ENCODE measurements at regions not wholly inside any gene's neighbourhood (a gene's known extent, or its start where the extent isn't known, plus 50 kb on each side); places are given as distances from the start of the nearest gene placed in this dataset.

DNA sequence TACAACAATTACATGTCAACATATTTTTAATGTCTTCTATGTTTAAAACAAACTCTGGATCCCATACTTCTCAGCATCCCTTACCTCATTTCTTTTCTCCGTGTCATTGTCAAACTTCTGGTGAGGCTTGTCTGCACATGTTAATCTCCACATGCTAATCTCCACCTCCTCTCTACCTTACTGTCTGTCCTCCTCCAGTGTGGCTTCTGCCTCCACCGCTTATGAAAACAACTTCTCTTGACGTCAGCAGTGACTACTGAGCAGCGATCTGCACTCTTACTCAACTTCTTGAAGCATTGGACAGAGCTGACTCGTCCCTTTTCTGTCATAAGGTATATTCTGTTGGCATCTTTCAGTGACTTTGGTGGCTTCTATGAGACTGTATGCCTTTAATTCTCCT is 338.2 kb upstream of the THRB start:
- TF ChIP-seq, protein P1, sequence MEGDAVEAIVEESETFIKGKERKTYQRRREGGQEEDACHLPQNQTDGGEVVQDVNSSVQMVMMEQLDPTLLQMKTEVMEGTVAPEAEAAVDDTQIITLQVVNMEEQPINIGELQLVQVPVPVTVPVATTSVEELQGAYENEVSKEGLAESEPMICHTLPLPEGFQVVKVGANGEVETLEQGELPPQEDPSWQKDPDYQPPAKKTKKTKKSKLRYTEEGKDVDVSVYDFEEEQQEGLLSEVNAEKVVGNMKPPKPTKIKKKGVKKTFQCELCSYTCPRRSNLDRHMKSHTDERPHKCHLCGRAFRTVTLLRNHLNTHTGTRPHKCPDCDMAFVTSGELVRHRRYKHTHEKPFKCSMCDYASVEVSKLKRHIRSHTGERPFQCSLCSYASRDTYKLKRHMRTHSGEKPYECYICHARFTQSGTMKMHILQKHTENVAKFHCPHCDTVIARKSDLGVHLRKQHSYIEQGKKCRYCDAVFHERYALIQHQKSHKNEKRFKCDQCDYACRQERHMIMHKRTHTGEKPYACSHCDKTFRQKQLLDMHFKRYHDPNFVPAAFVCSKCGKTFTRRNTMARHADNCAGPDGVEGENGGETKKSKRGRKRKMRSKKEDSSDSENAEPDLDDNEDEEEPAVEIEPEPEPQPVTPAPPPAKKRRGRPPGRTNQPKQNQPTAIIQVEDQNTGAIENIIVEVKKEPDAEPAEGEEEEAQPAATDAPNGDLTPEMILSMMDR (IDR thresholded peaks at IDR 0.05): no peak
- no peak for TF ChIP-seq POLR2A (IDR thresholded peaks at IDR 0.05)
